22Rv1 (cell line): ENCODE measurements at regions not wholly inside any gene's neighbourhood (a gene's known extent, or its start where the extent isn't known, plus 50 kb on each side); places are given as distances from the start of the nearest gene placed in this dataset.

ENCODE experiments used
- H3K27ac ChIP-seq: fragments of 450-650 bp; 2 replicates; pipeline ENCODE4 v1.5.1; 2017
- CTCF ChIP-seq: fragments of 450-650 bp; IDR thresholded peaks from 2 replicates; pipeline ENCODE4 v1.5.1; 2017; ENCODE audit warnings: mild to moderate bottlenecking
- ZFX ChIP-seq: fragments of 450-650 bp; IDR thresholded peaks from 2 replicates; pipeline ENCODE4 v1.6.1; 2017; ENCODE audit warnings: antibody characterized with exemption, borderline replicate concordance

GRCh38 chr1:90139837-90140236 lies 144.9 kb downstream of the ZNF326 start:
- no peak for TF ChIP-seq CTCF
- H3K27ac ChIP-seq = no peak overlapping the region

- no peak for TF ChIP-seq CTCF
- no peak for TF ChIP-seq ZFX
- H3K27ac ChIP-seq = no peak overlapping the region
Measured at GRCh38 chr1:90135286-90135685, 140.4 kb downstream of the ZNF326 start.

GRCh38 chr1:90134175-90134955 lies 139.5 kb downstream of the ZNF326 start:
- TF ChIP-seq ZFX = no peak
- no peak for TF ChIP-seq CTCF

GRCh38 chr1:90133133-90133532 lies 138.2 kb downstream of the ZNF326 start:
- TF ChIP-seq CTCF = peak; percentile 75
- no peak for TF ChIP-seq ZFX
- H3K27ac ChIP-seq = no peak overlapping the region

More at GRCh38 chr1:90134175-90134955, 139.5 kb downstream of the ZNF326 start:
- no peak overlapping the region for H3K27ac ChIP-seq

DNA sequence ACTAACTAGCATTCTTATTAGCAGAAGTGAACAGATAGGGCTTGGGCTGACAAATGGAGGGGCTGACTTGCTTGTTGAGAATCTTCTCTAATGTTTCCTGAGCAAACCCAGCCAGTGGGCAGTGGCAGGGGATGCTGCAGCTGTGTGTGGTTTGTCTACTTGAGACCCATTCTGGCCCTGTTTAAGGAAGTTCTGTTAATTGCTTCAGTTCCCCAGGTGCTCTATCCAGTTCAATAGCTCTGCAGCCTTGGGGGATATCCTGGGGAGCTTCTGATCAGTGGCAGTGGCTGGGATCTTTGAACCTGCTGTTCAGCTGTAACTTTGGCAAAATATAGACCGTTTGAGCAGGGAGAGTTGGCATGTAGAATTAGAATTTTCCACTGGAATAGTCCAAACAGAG lies 137.4 kb downstream of the ZNF326 start:
- no peak overlapping the region for H3K27ac ChIP-seq
- TF ChIP-seq CTCF (no peak), ZFX (no peak)

GRCh38 chr1:90127288-90127953 lies 132.5 kb downstream of the ZNF326 start:
- TF ChIP-seq CTCF (no peak), ZFX (no peak)
- H3K27ac ChIP-seq = no peak overlapping the region

GRCh38 chr1:90126834-90127233 lies 131.9 kb downstream of the ZNF326 start:
- no peak overlapping the region for H3K27ac ChIP-seq
- no peak for TF ChIP-seq CTCF
- TF ChIP-seq ZFX = no peak
